ENCODE measurements at regions not wholly inside any gene's neighbourhood (a gene's known extent, or its start where the extent isn't known, plus 50 kb on each side); places are given as distances from the start of the nearest gene placed in this dataset.
A peak's percentile ranks its signal among the peaks of the same experiment; 100 is the strongest.
"Not testable (repeated sequence)": the region's sequence is repeated elsewhere in the genome, so short reads cannot be mapped to it uniquely, and the experiment has no call there.

DNA sequence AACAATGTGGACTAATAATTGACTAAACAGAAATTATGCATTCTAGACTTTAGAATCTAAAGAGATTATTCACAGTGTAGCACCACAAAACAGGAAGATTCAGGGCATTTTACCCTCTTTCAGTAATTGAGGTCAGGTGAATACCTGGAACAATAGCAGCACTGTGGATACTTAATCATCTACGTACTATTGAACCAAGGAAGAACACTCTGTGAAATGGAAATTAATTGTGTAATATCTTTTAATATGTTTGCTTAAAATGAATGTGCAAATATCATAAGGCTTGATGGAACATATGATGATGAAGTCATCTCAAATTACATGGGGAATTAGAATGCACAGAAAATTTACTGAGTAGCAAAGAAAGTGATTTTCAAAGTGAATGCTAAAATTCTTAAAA is 68.5 kb upstream of the MAP9 start:
- no peak for DNase-seq (ENCODE audit: low read depth)

GRCh38 chr4:155444721-155445120 is 68.0 kb upstream of the MAP9 start:
- no peak for DNase-seq (ENCODE audit: low read depth)

DNA sequence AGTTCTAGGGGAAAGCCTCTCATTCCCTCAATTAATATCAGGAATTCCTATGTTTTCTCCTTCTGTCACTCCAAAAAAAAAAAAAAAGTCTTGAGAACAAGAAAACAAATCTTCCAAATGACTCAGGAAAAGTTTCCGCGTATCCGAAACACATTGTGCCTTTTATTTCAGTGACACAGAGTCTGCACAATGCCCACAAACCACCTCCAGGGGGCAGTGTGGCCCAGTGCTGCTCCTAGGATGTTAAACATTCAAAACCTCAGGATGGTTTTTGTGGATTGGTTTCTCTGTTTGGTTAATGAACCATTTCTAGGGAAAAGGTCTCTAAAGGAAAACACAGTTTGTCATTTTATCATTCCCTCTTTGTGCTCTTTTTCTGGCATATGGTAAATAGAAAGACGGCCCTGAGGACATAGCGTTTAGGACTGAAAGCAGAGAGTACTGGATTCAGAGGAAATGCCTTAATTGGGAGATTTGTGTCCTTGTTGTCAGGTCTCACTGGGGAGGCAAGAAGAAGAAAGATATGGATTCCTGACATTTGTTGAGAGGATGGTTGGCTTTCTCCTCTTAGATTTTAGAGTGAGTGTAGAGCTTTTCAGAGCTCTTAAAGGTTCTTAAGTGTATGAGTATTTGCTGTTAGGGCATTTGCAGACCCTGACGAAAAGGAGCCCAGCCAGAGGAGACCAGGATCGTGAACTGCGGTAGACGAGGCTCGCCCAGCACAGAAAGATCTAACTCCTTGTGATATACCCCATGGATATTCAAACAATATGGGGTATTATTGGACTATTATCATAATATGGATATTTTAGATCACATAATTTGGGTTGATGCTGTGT is 65.7 kb upstream of the MAP9 start:
- peak; percentile 22 for DNase-seq (ENCODE audit: low read depth)

DNA sequence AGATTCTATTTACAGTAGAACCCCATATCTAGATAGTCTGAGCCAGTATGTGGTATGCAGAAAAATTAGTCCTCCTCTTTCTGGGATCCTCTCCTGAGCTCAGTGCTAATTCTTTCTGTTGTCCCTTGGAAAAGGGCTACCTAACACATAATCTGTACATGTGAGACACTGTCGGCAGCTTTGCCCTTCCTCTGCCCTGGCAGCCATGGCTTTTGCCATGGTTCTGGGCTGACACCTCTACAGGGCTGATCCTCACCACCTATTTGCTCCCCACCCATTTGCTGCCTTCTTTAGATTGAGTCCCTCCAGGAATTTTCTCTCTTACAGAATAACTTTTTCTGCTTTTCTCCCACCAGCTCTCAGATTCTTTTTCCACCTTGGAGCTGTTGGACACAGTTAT is 64.7 kb upstream of the MAP9 start:
- DNase-seq (ENCODE audit: low read depth): no peak

GRCh38 chr4:155439760-155440159 is 63.0 kb upstream of the MAP9 start:
- not testable (repeated sequence) for DNase-seq (ENCODE audit: low read depth)

DNA sequence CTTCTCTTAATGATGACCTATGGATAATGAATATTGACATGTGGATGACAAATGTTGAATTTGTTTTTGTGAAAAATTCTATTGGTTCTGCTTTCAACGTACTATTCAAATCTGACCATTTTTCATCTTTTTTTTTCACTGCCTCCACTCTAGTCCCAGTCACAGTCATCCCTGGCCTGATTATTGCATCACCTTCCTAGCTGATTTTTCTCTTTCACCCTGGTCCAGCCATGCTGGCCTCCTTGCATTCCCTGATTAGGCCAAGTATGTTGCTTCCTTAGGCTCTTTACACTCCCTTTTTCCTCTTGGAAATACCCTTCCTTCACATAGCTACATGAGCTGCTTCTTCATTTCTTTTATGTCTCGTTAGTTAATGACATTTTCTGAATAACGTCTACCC is 58.1 kb upstream of the MAP9 start:
- DNase-seq (ENCODE audit: low read depth): no peak

DNA sequence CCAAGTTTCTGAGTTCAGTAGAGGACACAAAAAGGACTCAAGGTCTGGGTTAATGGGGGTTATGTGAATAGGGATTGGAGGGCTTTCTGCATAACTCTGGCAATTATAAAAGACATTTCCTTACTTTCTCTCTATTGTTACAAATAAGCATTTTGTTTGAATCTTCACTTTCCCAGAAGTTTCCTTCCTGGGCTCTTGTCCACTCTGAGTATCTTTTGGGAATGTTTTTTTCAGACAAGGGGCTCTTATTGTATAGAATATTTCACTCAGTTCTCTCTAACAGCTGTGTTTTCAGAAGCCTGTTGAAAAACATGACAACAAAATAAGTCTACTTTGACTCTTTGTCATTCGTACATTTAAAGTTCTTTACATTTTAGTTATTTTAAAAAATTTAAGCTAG is 57.6 kb upstream of the MAP9 start:
- no peak for DNase-seq (ENCODE audit: low read depth)

DNA sequence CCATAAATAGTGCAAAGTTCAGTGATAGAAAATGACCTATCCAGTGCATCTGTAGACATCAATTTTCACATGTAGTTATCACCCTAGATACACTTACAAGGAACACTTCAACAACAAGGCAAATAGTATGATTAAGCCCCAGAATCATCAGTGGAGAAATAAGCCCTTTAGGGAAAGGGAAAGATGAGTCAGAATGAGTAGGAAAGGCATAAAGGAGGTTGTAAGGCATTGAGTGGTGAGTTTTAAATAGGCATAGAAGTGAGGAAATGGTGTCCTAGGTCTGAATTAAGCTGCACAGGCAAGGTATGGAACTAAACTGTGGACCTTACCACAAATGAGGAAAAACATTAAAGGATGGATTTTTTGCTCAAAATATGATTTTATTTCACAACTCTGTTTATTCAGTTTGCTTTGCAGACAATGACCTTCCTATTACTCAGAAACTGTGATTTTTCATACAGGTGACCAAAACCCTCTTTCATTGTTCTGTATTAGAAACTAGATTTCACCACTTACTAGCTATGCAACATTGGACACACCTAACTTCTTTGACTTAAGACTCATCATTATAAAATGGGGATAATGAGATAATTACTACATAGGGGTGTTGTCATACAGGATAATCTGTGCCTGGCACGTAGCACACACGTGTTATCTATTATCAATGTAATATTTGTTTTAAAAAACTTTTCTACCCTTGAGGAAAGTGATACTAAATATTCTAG is 57.0 kb upstream of the MAP9 start:
- DNase-seq (ENCODE audit: low read depth): no peak

DNA sequence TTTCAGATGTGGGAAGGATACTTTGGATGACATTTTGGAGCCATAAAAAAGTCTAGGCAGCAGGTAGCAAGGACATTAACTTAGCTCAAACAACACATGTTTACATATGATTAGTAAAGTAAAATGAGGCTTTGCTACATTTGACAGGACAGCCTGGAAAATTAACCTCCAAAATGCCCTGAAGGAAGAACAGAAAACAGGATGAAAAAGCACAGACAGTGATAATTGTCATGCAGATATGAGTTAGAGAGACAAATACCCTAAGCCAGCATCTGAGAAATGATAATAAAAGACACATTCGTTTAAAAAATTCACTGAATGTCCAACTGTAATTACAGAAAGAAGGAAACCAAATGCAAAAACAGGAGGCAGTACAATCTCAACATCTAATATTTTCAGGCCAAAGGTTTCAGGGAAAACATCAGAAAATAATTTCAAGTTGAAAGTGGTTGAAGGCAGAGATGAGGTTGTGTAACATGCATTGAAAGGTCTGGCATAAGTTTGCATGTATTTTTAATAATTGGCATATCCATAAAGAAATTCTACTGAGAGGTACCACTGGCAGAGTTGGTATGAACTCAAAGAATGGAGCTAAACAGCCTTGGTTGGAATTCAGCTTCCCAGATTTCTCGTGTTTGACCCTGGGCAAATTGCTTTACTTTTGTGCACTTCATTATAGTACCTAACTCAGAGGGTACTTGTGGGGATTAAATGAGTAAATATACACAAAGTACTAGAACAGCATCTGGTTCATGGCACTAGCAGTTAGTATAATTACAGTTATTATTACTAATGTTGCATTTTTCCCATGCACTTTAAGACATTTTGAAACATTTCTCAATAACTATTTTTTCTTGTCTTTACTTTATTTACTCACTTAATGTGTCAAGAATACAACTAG is 54.4 kb upstream of the MAP9 start:
- no peak for DNase-seq (ENCODE audit: low read depth)

- no peak for DNase-seq (ENCODE audit: low read depth)
Measured at GRCh38 chr4:155428128-155428527, 51.4 kb upstream of the MAP9 start.

DNA sequence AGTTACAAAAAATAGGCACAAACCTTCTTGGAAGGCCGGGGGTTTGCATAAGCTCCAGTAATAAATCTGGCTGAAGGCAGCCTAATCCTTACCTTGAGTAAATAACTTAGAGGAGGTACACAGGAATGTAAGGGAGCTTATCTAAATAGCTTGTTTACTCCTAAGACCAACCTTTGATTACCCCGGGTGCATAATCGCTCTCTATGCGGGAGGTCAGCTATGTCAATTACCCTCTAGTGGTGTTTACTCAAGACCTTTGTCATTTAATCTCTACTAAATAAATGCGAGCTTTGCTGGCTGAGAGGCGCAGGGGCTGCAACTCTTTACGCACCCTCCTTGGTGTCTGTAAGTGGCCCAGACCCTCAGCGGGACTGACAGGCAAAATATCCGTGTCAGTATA is 50.2 kb upstream of the MAP9 start:
- no peak for DNase-seq (ENCODE audit: low read depth)

All from stimulated activated CD8-positive, alpha-beta memory T cell treated with anti-CD3 and anti-CD28 coated beads, Interleukin-7, amount 100 ng/mL, for 24 hours (primary cell).